Umbilical cord (tissue), 1 donor: ENCODE measurements at regions not wholly inside any gene's neighbourhood (a gene's known extent, or its start where the extent isn't known, plus 50 kb on each side); places are given as distances from the start of the nearest gene placed in this dataset.

Source experiments
- DNase-seq: peaks from one replicate; pipeline ENCODE4 v3.0.0-alpha.2; 2015; ENCODE audit warnings: low spot score

GRCh38 chr2:16161085-16161565, 220.8 kb downstream of the MYCN start:
- DNase-seq = no peak

GRCh38 chr2:16160281-16161084, 220.1 kb downstream of the MYCN start:
- DNase-seq = no peak

GRCh38 chr2:16156411-16156810, 216.1 kb downstream of the MYCN start:
- DNase-seq = no peak

- DNase-seq = peak; percentile 21
Observed at GRCh38 chr2:16155766-16156165, 215.4 kb downstream of the MYCN start.

- DNase-seq = no peak
Observed at GRCh38 chr2:16155366-16155765, 215.0 kb downstream of the MYCN start.

- DNase-seq = no peak
Observed at GRCh38 chr2:16154501-16155280, 214.3 kb downstream of the MYCN start.

- DNase-seq = no peak
Observed at GRCh38 chr2:16154061-16154460, 213.7 kb downstream of the MYCN start.

- DNase-seq = no peak
Observed at GRCh38 chr2:16153754-16154035, 213.3 kb downstream of the MYCN start.

GRCh38 chr2:16152928-16153753, 212.8 kb downstream of the MYCN start:
- DNase-seq = no peak

GRCh38 chr2:16152071-16152927, 211.9 kb downstream of the MYCN start:
- no peak for DNase-seq

GRCh38 chr2:16151651-16152050, 211.3 kb downstream of the MYCN start:
- DNase-seq = no peak

- DNase-seq = no peak
Observed at GRCh38 chr2:16151281-16151570, 210.9 kb downstream of the MYCN start.

GRCh38 chr2:16150456-16151280, 210.3 kb downstream of the MYCN start:
- no peak for DNase-seq

- no peak for DNase-seq
Observed at GRCh38 chr2:16149349-16150243, 209.2 kb downstream of the MYCN start.

GRCh38 chr2:16148632-16149348, 208.4 kb downstream of the MYCN start:
- DNase-seq = no peak

GRCh38 chr2:16142383-16143361, 202.3 kb downstream of the MYCN start:
- DNase-seq = no peak

- no peak for DNase-seq
Observed at GRCh38 chr2:16141641-16141921, 201.2 kb downstream of the MYCN start.
